Small intestine (tissue), 7 donors: ENCODE measurements at regions not wholly inside any gene's neighbourhood (a gene's known extent, or its start where the extent isn't known, plus 50 kb on each side); places are given as distances from the start of the nearest gene placed in this dataset.

ENCODE experiments used
- DNase-seq, 2 donors: peaks; one replicate each; pipeline versions ENCODE4 v3.0.0 to v3.0.0-alpha.2; 2013
- FAIRE-seq: peaks from 2 replicates; lab custom pipeline; 2012; peaks lifted over from hg19 to GRCh38; lab: Jason Lieb, UNC
- H3K27ac ChIP-seq, 3 donors: one replicate each; pipeline ENCODE4 v1.5.1; 2013; ENCODE audit warnings: low read length in 2 of 3, mild to moderate bottlenecking in 2 of 3, control low read depth in 1 of 3, inconsistent platforms in 1 of 3, low read depth in 1 of 3, moderate library complexity in 1 of 3
- H3K27me3 ChIP-seq, 3 donors: one replicate each; pipeline ENCODE4 v1.6.1; 2013; ENCODE audit warnings: low read length in 3 of 3, inconsistent platforms in 1 of 3; ENCODE audit not compliant: control insufficient read depth in 3 of 3, insufficient read depth in 3 of 3
- H3K36me3 ChIP-seq, 3 donors: one replicate each; pipeline ENCODE4 v1.6.1; 2013; ENCODE audit warnings: low read length in 3 of 3, inconsistent platforms in 1 of 3, low read depth in 1 of 3, mild to moderate bottlenecking in 1 of 3, moderate library complexity in 1 of 3; ENCODE audit not compliant: control insufficient read depth in 3 of 3, insufficient read depth in 2 of 3
- H3K4me1 ChIP-seq, 3 donors: one replicate each; pipeline ENCODE4 v1.6.1; 2013; ENCODE audit warnings: low read length in 2 of 3, inconsistent platforms in 1 of 3, low read depth in 1 of 3, mild to moderate bottlenecking in 1 of 3, moderate library complexity in 1 of 3; ENCODE audit not compliant: control insufficient read depth in 3 of 3, insufficient read depth in 2 of 3
- H3K4me3 ChIP-seq, 3 donors: one replicate each; pipeline ENCODE4 v1.5.1; 2013; ENCODE audit warnings: low read length in 3 of 3, control low read depth in 1 of 3, inconsistent platforms in 1 of 3, low read depth in 1 of 3, mild to moderate bottlenecking in 1 of 3, moderate library complexity in 1 of 3
- H3K9me3 ChIP-seq, 2 donors: one replicate each; pipeline ENCODE4 v1.6.1; 2013; ENCODE audit warnings: low read depth in 1 of 2, low read length in 1 of 2; ENCODE audit not compliant: control insufficient read depth in 2 of 2, insufficient read depth in 1 of 2
- WGBS, 3 donors: extraction: QIAGEN DNeasy Blood & Tissue Kit; methylation state at CpG; one replicate each; pipeline ENCODE4 v1.1.7; 2013; 5-methylcytosine and 5-hydroxymethylcytosine counted together
- donor health status: healthy with polysubstance abuse.
- donor health status: control.
- donor health status: control.
- donor health status: Bipolar disorder and iron deficiency.
- donor health status: healthy.

- Histone ChIP-seq H3K36me3 (no peaks in the 10 kb centered on the region), H3K4me1 (no peaks in the 10 kb centered on the region), H3K27ac (no peak overlapping the region), H3K4me3 (no peak overlapping the region), H3K27me3 (no peaks in the 10 kb centered on the region), H3K9me3 (peaks cover 0 to 3% of the 10 kb centered on the region in 2 donors)
- FAIRE-seq (no peak), DNase-seq (no peak)
These were observed 389.6 kb upstream of the TRAM1L1 start for GRCh38 chr4:117474987-117475386.

DNA sequence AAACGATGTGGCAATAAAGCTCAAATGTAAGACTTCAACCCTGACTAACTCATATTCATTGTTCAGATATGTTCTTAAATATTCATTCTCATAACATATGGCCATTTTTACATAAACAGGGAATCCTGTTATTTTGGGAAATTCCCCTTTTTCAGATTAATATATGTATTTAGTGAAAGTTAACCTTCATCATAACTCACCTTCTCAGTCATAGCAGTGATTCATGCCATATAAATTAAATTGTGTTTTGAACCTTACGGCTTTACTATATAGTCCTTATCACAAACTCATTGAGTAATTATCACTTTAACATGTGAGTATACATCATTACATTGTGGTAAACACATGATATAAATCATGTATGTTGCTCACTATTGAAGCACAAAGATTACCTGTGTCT lies 392.5 kb upstream of the TRAM1L1 start:
- Histone ChIP-seq H3K4me3 (no peak overlapping the region), H3K27me3 (no peaks in the 10 kb centered on the region), H3K9me3 (no peaks in the 10 kb centered on the region), H3K27ac (no peak overlapping the region), H3K36me3 (no peaks in the 10 kb centered on the region), H3K4me1 (no peaks in the 10 kb centered on the region)
- FAIRE-seq = no peak
- 53 to 79% (median 58%) methylated on average over 2 of the region's 2 CpGs for WGBS, 3 donors
- DNase-seq = no peak

- FAIRE-seq = no peak
- no peaks in the 10 kb centered on the region for H3K36me3 ChIP-seq
These were observed 393.3 kb upstream of the TRAM1L1 start for GRCh38 chr4:117478702-117479101.

DNA sequence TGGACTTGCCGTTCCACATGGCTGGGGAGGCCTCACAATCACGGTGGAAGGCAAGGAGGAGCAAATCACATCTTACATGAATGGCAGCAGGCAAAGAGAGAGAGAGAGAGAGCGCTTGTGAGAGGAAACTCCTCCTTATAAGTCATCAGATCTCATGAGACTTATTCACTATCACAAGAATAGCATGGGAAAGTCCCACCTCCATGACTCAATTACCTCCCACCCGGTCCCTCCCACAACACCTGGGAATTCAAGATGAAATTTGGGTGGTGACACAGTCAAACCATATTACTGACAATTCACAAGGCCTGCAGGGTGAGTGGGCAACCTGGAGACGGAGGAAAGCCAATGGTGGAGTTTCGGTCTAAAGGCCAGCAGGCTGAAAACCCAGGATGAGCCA lies 394.3 kb upstream of the TRAM1L1 start:
- H3K36me3 ChIP-seq = no peaks in the 10 kb centered on the region
- H3K4me3 ChIP-seq = no peak overlapping the region
- DNase-seq (no peak), FAIRE-seq (no peak)
- H3K27me3 ChIP-seq = no peaks in the 10 kb centered on the region
- H3K9me3 ChIP-seq = no peaks in the 10 kb centered on the region
- no peaks in the 10 kb centered on the region for H3K4me1 ChIP-seq
- no peak overlapping the region for H3K27ac ChIP-seq
- WGBS, 3 donors = 76 to 84% (median 77%) methylated on average over 6 of the region's 6 CpGs

More at GRCh38 chr4:117478702-117479101, 393.3 kb upstream of the TRAM1L1 start:
- no peak for DNase-seq
- H3K27me3 ChIP-seq = no peaks in the 10 kb centered on the region
- no peaks in the 10 kb centered on the region for H3K4me1 ChIP-seq
- no peak overlapping the region for H3K4me3 ChIP-seq
- no peaks in the 10 kb centered on the region for H3K9me3 ChIP-seq
- H3K27ac ChIP-seq = no peak overlapping the region

DNA sequence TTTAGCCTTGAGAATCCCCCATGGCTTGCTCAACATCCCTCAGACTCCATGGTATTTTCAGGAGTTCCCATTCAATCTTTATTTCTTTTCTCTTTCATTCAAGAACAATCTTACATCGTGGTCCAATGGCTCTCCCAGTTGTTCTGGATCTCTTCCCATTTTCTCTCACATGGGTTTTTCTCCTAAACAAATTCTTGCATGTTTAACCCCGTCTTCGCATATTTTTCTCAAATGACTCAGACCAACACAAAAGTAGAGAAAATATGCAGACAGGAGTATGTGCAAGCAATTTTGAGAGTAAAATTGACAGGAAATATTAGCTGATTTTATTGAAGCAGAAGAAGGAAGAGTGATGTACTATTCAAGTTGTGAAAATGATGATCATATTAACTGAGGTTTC lies 396.4 kb upstream of the TRAM1L1 start:
- Histone ChIP-seq H3K27me3 (no peaks in the 10 kb centered on the region), H3K9me3 (no peaks in the 10 kb centered on the region), H3K27ac (no peak overlapping the region), H3K4me3 (no peak overlapping the region), H3K4me1 (no peaks in the 10 kb centered on the region), H3K36me3 (no peaks in the 10 kb centered on the region)
- no peak for DNase-seq
- 64 to 72% (median 67%) methylated on average over 3 of the region's 3 CpGs for WGBS, 3 donors
- FAIRE-seq = no peak

- Histone ChIP-seq H3K9me3 (no peaks in the 10 kb centered on the region), H3K4me3 (no peak overlapping the region), H3K36me3 (no peaks in the 10 kb centered on the region), H3K4me1 (no peaks in the 10 kb centered on the region), H3K27me3 (no peaks in the 10 kb centered on the region), H3K27ac (no peak overlapping the region)
- WGBS, 3 donors = 91% methylated on average over 7 of the region's 7 CpGs
- DNase-seq = no peak
- no peak for FAIRE-seq
These were observed 403.3 kb upstream of the TRAM1L1 start for GRCh38 chr4:117488692-117489091.

GRCh38 chr4:117489107-117489506 lies 403.7 kb upstream of the TRAM1L1 start:
- DNase-seq (no peak), FAIRE-seq (no peak)
- Histone ChIP-seq H3K27ac (no peak overlapping the region), H3K36me3 (no peaks in the 10 kb centered on the region), H3K27me3 (no peaks in the 10 kb centered on the region), H3K4me1 (no peaks in the 10 kb centered on the region), H3K9me3 (no peaks in the 10 kb centered on the region), H3K4me3 (no peak overlapping the region)
- WGBS, 3 donors = 83 to 92% (median 85%) methylated on average over 2 of the region's 2 CpGs

DNA sequence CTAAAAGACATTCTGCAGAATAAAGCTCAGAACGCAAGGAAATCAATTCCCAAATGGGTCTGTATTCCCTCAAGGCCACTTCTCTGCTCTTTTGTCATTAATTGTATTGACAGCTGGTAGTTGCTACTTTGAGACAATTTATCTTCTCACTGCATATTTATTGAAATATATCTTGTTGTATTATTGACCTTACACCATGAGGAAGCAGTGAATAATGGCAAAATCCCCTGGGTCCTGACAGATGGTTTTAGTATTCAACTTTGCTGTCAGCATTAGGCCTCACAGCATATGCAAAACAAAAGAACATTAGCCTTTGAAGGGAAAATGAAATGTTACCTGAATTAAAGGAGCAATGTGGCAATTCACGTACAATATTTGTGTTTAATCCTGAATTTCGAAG lies 406.1 kb upstream of the TRAM1L1 start:
- Histone ChIP-seq H3K27me3 (no peaks in the 10 kb centered on the region), H3K27ac (no peak overlapping the region), H3K4me1 (no peaks in the 10 kb centered on the region), H3K36me3 (no peaks in the 10 kb centered on the region), H3K9me3 (no peaks in the 10 kb centered on the region), H3K4me3 (no peak overlapping the region)
- DNase-seq = no peak
- WGBS, 3 donors = 61 to 72% (median 65%) methylated on average over 3 of the region's 3 CpGs
- no peak for FAIRE-seq

GRCh38 chr4:117495802-117496201 lies 410.4 kb upstream of the TRAM1L1 start:
- Histone ChIP-seq H3K27me3 (no peaks in the 10 kb centered on the region), H3K4me1 (no peaks in the 10 kb centered on the region), H3K4me3 (no peak overlapping the region), H3K36me3 (no peaks in the 10 kb centered on the region), H3K27ac (no peak overlapping the region), H3K9me3 (no peaks in the 10 kb centered on the region)
- DNase-seq (no peak), FAIRE-seq (no peak)
- 44 to 75% (median 48%) methylated on average over 1 of the region's 1 CpG for WGBS, 3 donors
